ENCODE measurements at regions not wholly inside any gene's neighbourhood (a gene's known extent, or its start where the extent isn't known, plus 50 kb on each side); places are given as distances from the start of the nearest gene placed in this dataset.

GRCh38 chr2:15829985-15830384, 110.4 kb upstream of the MYCN start:
- TF ChIP-seq POLR2A (IDR thresholded peaks at IDR 0.05), result no peak
- TF ChIP-seq EP300 (IDR thresholded peaks at IDR 0.05), result no peak
- no peak for TF ChIP-seq POLR2AphosphoS5 (IDR thresholded peaks at IDR 0.05)
- TF ChIP-seq CTCF (IDR thresholded peaks at IDR 0.05), result no peak
- 91% methylated on average over 2 of the region's 2 CpGs; no CpG with 5 or more reads in 1 of the 2 donors for WGBS, 2 donors (ENCODE audit: low coverage in 1 of 2)
- H3K9me3 ChIP-seq, result peaks cover 0 to 2% (median 0%) of the 10 kb centered on the region in 3 donors
- no peak overlapping the region for H3K4me3 ChIP-seq
- H3K27ac ChIP-seq, result no peak overlapping the region
- ATAC-seq, result no peak
- no peaks in the 10 kb centered on the region for H3K27me3 ChIP-seq
- H3K4me1 ChIP-seq, result no peaks in the 10 kb centered on the region
- no peaks in the 10 kb centered on the region for H3K36me3 ChIP-seq

- no peak overlapping the region for H3K4me3 ChIP-seq
- no peaks in the 10 kb centered on the region for H3K4me1 ChIP-seq
- 80% methylated on average over 1 of the region's 1 CpG; no CpG with 5 or more reads in 1 of the 2 donors for WGBS, 2 donors (ENCODE audit: low coverage in 1 of 2)
- H3K27ac ChIP-seq, result no peak overlapping the region
- no peak for ATAC-seq
- H3K27me3 ChIP-seq, result no peaks in the 10 kb centered on the region
- TF ChIP-seq EP300 (IDR thresholded peaks at IDR 0.05), result no peak
- no peaks in the 10 kb centered on the region for H3K36me3 ChIP-seq
- peaks cover 0 to 7% (median 0%) of the 10 kb centered on the region in 3 donors for H3K9me3 ChIP-seq
Measured at GRCh38 chr2:15830937-15831549, 109.3 kb upstream of the MYCN start.

GRCh38 chr2:15832030-15832709, 108.2 kb upstream of the MYCN start:
- Histone ChIP-seq H3K4me3 (no peak overlapping the region), H3K27ac (no peak overlapping the region), H3K9me3 (peaks cover 0 to 7% (median 0%) of the 10 kb centered on the region in 3 donors), H3K27me3 (no peaks in the 10 kb centered on the region), H3K4me1 (no peaks in the 10 kb centered on the region), H3K36me3 (no peaks in the 10 kb centered on the region)
- TF ChIP-seq EP300 (IDR thresholded peaks at IDR 0.05), result no peak
- TF ChIP-seq POLR2A (IDR thresholded peaks at IDR 0.05), result no peak
- TF ChIP-seq POLR2AphosphoS5 (IDR thresholded peaks at IDR 0.05), result no peak
- TF ChIP-seq CTCF (IDR thresholded peaks at IDR 0.05), result no peak
- 93 to 94% methylated on average over 8 of the region's 8 CpGs for WGBS, 2 donors (ENCODE audit: low coverage in 1 of 2)
- ATAC-seq, result no peak

- TF ChIP-seq POLR2A (IDR thresholded peaks at IDR 0.05) (no peak), CTCF (IDR thresholded peaks at IDR 0.05) (no peak), POLR2AphosphoS5 (IDR thresholded peaks at IDR 0.05) (no peak), EP300 (IDR thresholded peaks at IDR 0.05) (no peak)
- Histone ChIP-seq H3K9me3 (peaks cover 0 to 7% (median 0%) of the 10 kb centered on the region in 3 donors), H3K36me3 (no peaks in the 10 kb centered on the region), H3K27me3 (no peaks in the 10 kb centered on the region), H3K27ac (no peak overlapping the region), H3K4me1 (no peaks in the 10 kb centered on the region), H3K4me3 (no peak overlapping the region)
- 86 to 94% methylated on average over 6 of the region's 9 CpGs for WGBS, 2 donors (ENCODE audit: low coverage in 1 of 2)
- ATAC-seq, result no peak
Measured at GRCh38 chr2:15832849-15833680, 107.3 kb upstream of the MYCN start.

- peaks cover 0 to 7% (median 0%) of the 10 kb centered on the region in 3 donors for H3K9me3 ChIP-seq
- no peak overlapping the region for H3K27ac ChIP-seq
- 70% methylated on average over 3 of the region's 3 CpGs; no CpG with 5 or more reads in 1 of the 2 donors for WGBS, 2 donors (ENCODE audit: low coverage in 1 of 2)
- no peaks in the 10 kb centered on the region for H3K36me3 ChIP-seq
- H3K27me3 ChIP-seq, result no peaks in the 10 kb centered on the region
- H3K4me1 ChIP-seq, result no peaks in the 10 kb centered on the region
- TF ChIP-seq EP300 (IDR thresholded peaks at IDR 0.05) (no peak), POLR2AphosphoS5 (IDR thresholded peaks at IDR 0.05) (no peak), CTCF (IDR thresholded peaks at IDR 0.05) (no peak), POLR2A (IDR thresholded peaks at IDR 0.05) (no peak)
- ATAC-seq, result no peak
- H3K4me3 ChIP-seq, result no peak overlapping the region
Measured at GRCh38 chr2:15833731-15834130, 106.6 kb upstream of the MYCN start.
